Urinary bladder (tissue), 3 donors: ENCODE measurements at regions not wholly inside any gene's neighbourhood (a gene's known extent, or its start where the extent isn't known, plus 50 kb on each side); places are given as distances from the start of the nearest gene placed in this dataset.

ENCODE experiments used
- DNase-seq: peaks from one replicate; pipeline ENCODE4 v3.0.0-alpha.2; 2015; ENCODE audit errors: extremely low spot score
- H3K27ac ChIP-seq: one replicate; pipeline ENCODE4 v1.5.1; 2013; ENCODE audit warnings: low read depth, mild to moderate bottlenecking, moderate library complexity
- H3K36me3 ChIP-seq: one replicate; pipeline ENCODE4 v1.6.1; 2013; ENCODE audit warnings: mild to moderate bottlenecking, moderate library complexity; ENCODE audit not compliant: insufficient read depth
- H3K4me1 ChIP-seq: one replicate; pipeline ENCODE4 v1.6.1; 2013; ENCODE audit warnings: mild to moderate bottlenecking, moderate library complexity; ENCODE audit not compliant: insufficient read depth
- H3K4me3 ChIP-seq: one replicate; pipeline ENCODE4 v1.5.1; 2013; ENCODE audit warnings: low read depth, low read length
- WGBS: extraction: QIAGEN DNeasy Blood & Tissue Kit; methylation state at CpG from one replicate; pipeline ENCODE4 v1.1.7; 2013; 5-methylcytosine and 5-hydroxymethylcytosine counted together
- donor health status: healthy with polysubstance abuse.
- donor health status: healthy.

DNA sequence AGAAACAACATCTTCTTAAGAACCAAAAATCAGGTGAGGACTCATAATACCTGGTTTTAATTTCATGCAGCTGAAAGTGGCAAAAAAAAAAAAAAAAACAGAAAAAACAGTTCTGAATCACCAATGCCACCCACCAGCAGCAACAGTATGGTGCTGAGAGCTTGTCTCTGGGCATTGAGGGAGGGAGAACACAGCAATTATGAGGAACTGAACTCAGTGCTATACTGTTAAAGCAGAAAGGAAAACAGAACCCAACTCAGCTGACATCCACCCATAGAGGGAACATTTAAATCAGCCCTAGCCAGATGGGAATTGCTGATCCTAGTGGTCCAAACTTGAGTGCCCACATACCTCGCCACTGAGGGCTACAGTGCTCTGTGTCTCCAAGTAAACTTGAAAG lies 657.9 kb downstream of the ACTL7B start:
- H3K4me1 ChIP-seq: no peaks in the 10 kb centered on the region
- no peak overlapping the region for H3K27ac ChIP-seq
- H3K36me3 ChIP-seq: no peaks in the 10 kb centered on the region
- DNase-seq: no peak
- H3K4me3 ChIP-seq: no peak overlapping the region
- WGBS: 98% methylated on average over 1 of the region's 1 CpG

GRCh38 chr9:108197008-108197365 lies 658.8 kb downstream of the ACTL7B start:
- WGBS: 83% methylated on average over 3 of the region's 3 CpGs
- Histone ChIP-seq H3K4me1 (no peaks in the 10 kb centered on the region), H3K27ac (no peak overlapping the region), H3K36me3 (no peaks in the 10 kb centered on the region), H3K4me3 (no peak overlapping the region)
- no peak for DNase-seq

GRCh38 chr9:108196332-108197007 lies 659.3 kb downstream of the ACTL7B start:
- no peak for DNase-seq
- 89% methylated on average over 5 of the region's 5 CpGs for WGBS
- Histone ChIP-seq H3K4me3 (no peak overlapping the region), H3K4me1 (no peaks in the 10 kb centered on the region), H3K27ac (no peak overlapping the region), H3K36me3 (no peaks in the 10 kb centered on the region)

GRCh38 chr9:108194154-108194553 lies 661.6 kb downstream of the ACTL7B start:
- no peak for DNase-seq
- Histone ChIP-seq H3K27ac (no peak overlapping the region), H3K4me3 (no peak overlapping the region), H3K36me3 (no peaks in the 10 kb centered on the region), H3K4me1 (no peaks in the 10 kb centered on the region)

GRCh38 chr9:108193026-108193710 lies 662.6 kb downstream of the ACTL7B start:
- no peak overlapping the region for H3K27ac ChIP-seq
- no peaks in the 10 kb centered on the region for H3K4me1 ChIP-seq
- H3K4me3 ChIP-seq: no peak overlapping the region
- WGBS: 79% methylated on average over 8 of the region's 8 CpGs
- DNase-seq: no peak
- H3K36me3 ChIP-seq: no peaks in the 10 kb centered on the region

GRCh38 chr9:108191065-108191464 lies 664.7 kb downstream of the ACTL7B start:
- Histone ChIP-seq H3K4me3 (no peak overlapping the region), H3K4me1 (no peaks in the 10 kb centered on the region), H3K36me3 (no peaks in the 10 kb centered on the region), H3K27ac (no peak overlapping the region)
- no peak for DNase-seq
- WGBS: 81% methylated on average over 4 of the region's 4 CpGs

DNA sequence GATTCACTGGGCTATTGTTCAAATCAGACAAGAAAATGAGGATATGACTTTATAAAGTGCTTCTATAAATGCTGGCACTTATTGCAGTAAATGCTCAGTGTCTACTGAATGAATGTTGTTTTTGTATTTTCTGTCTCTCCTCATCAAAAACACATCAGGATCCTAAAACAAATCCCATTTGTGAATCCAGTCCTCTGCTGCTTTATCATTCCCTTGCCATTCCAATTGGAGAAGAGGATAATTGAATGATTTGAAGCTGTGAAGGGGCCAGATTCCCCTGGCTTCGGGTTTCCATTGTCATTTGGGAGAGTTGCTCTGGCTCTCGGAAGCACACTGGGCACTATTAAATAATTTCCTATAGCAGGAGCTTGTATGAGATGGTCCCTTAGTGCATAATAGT lies 666.8 kb downstream of the ACTL7B start:
- DNase-seq: no peak
- H3K4me1 ChIP-seq: no peaks in the 10 kb centered on the region
- WGBS: 73% methylated on average over 2 of the region's 2 CpGs
- H3K36me3 ChIP-seq: no peaks in the 10 kb centered on the region
- no peak overlapping the region for H3K27ac ChIP-seq
- no peak overlapping the region for H3K4me3 ChIP-seq

GRCh38 chr9:108188482-108188881 lies 667.3 kb downstream of the ACTL7B start:
- Histone ChIP-seq H3K4me1 (no peaks in the 10 kb centered on the region), H3K27ac (no peak overlapping the region), H3K4me3 (no peak overlapping the region), H3K36me3 (no peaks in the 10 kb centered on the region)
- DNase-seq: no peak
- WGBS: 89% methylated on average over 2 of the region's 2 CpGs

GRCh38 chr9:108186642-108187395 lies 669.0 kb downstream of the ACTL7B start:
- no peaks in the 10 kb centered on the region for H3K4me1 ChIP-seq
- no peak overlapping the region for H3K27ac ChIP-seq
- H3K4me3 ChIP-seq: no peak overlapping the region
- DNase-seq: no peak
- H3K36me3 ChIP-seq: no peaks in the 10 kb centered on the region
- 49% methylated on average over 3 of the region's 3 CpGs for WGBS

- H3K4me3 ChIP-seq: no peak overlapping the region
- no peak for DNase-seq
- H3K4me1 ChIP-seq: no peaks in the 10 kb centered on the region
- H3K36me3 ChIP-seq: no peaks in the 10 kb centered on the region
- 77% methylated on average over 5 of the region's 5 CpGs for WGBS
- H3K27ac ChIP-seq: no peak overlapping the region
Measured at GRCh38 chr9:108185613-108186012, 670.2 kb downstream of the ACTL7B start.

- 30% methylated on average over 3 of the region's 3 CpGs for WGBS
- H3K4me3 ChIP-seq: no peak overlapping the region
- DNase-seq: no peak
- H3K4me1 ChIP-seq: no peaks in the 10 kb centered on the region
- no peak overlapping the region for H3K27ac ChIP-seq
- H3K36me3 ChIP-seq: no peaks in the 10 kb centered on the region
Measured at GRCh38 chr9:108184941-108185340, 670.8 kb downstream of the ACTL7B start.

GRCh38 chr9:108184009-108184408 lies 671.8 kb downstream of the ACTL7B start:
- 94% methylated on average over 3 of the region's 3 CpGs for WGBS
- Histone ChIP-seq H3K27ac (no peak overlapping the region), H3K4me1 (no peaks in the 10 kb centered on the region), H3K36me3 (no peaks in the 10 kb centered on the region), H3K4me3 (no peak overlapping the region)
- DNase-seq: no peak

GRCh38 chr9:108182950-108183381 lies 672.8 kb downstream of the ACTL7B start:
- H3K36me3 ChIP-seq: no peaks in the 10 kb centered on the region
- DNase-seq: no peak
- H3K4me3 ChIP-seq: no peak overlapping the region
- H3K4me1 ChIP-seq: no peaks in the 10 kb centered on the region
- no peak overlapping the region for H3K27ac ChIP-seq
- 71% methylated on average over 5 of the region's 5 CpGs for WGBS

DNA sequence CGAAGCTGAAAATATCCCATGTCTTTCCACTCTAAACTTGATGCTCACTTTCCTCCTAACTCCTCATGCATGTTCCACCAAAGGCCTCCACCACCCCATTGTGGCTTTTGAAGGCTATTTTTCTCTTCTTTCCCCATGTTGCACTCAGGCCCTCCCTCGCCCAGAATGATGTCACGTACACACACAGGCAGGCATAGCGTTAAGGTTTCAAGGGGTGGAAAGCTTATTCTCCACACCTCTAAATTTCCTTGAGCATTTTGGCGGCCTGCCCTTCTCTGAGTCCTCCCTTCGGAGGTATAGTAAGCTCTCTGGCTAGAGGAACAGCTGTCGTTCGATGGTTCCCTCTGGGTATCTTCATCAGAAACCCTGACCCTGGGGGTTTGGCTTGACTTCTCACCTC lies 673.5 kb downstream of the ACTL7B start:
- Histone ChIP-seq H3K27ac (no peak overlapping the region), H3K4me3 (no peak overlapping the region), H3K36me3 (no peaks in the 10 kb centered on the region), H3K4me1 (no peaks in the 10 kb centered on the region)
- WGBS: 93% methylated on average over 8 of the region's 8 CpGs
- DNase-seq: no peak
